ENCODE measurements at regions not wholly inside any gene's neighbourhood (a gene's known extent, or its start where the extent isn't known, plus 50 kb on each side); places are given as distances from the start of the nearest gene placed in this dataset.

GRCh38 chrX:107576392-107576791 lies 51.9 kb upstream of the PRPS1 start:
- no peak overlapping the region for H3K27ac ChIP-seq (ENCODE audit: low read depth, low read length)
- DNase-seq = no peak
- Mint-ChIP-seq H3K4me1 (no peaks in the 10 kb centered on the region), H3K36me3 (ENCODE audit: low read depth) (no peaks in the 10 kb centered on the region), H3K27me3 (ENCODE audit: insufficient read depth) (no peaks in the 10 kb centered on the region), H3K4me3 (no peak overlapping the region), H3K27ac (no peak overlapping the region), H3K9me3 (peaks cover 30% of the 10 kb centered on the region)
- H3K4me3 ChIP-seq (ENCODE audit: low read length) = no peak overlapping the region
- no peaks in the 10 kb centered on the region for H3K4me1 ChIP-seq (ENCODE audit: control insufficient read depth, insufficient read depth, low read length)
- TF ChIP-seq CTCF (conservative IDR thresholded peaks at IDR 0.05) = no peak
- no peaks in the 10 kb centered on the region for H3K36me3 ChIP-seq (ENCODE audit: control insufficient read depth, insufficient read depth, low read length)
- WGBS, 2 experiments (ENCODE audit: insufficient coverage in 1 of 2, insufficient read length in 1 of 2) = 96% methylated on average over 3 of the region's 3 CpGs; no CpG with 5 or more reads in 1 of the 2 experiments
- H3K9me3 ChIP-seq (ENCODE audit: control insufficient read depth, low read length) = no peaks in the 10 kb centered on the region
- H3K27me3 ChIP-seq (ENCODE audit: control insufficient read depth, insufficient read depth, low read length, poor library complexity, severe bottlenecking) = no peaks in the 10 kb centered on the region
- H3K9ac ChIP-seq (ENCODE audit: extremely low read depth, low read length, poor library complexity, severe bottlenecking) = no peak overlapping the region

- Mint-ChIP-seq H3K36me3 (ENCODE audit: low read depth) (no peaks in the 10 kb centered on the region), H3K27ac (no peak overlapping the region), H3K9me3 (peaks cover 33% of the 10 kb centered on the region), H3K27me3 (ENCODE audit: insufficient read depth) (no peaks in the 10 kb centered on the region), H3K4me1 (no peaks in the 10 kb centered on the region), H3K4me3 (no peak overlapping the region)
- Histone ChIP-seq H3K36me3 (ENCODE audit: control insufficient read depth, insufficient read depth, low read length) (no peaks in the 10 kb centered on the region), H3K9ac (ENCODE audit: extremely low read depth, low read length, poor library complexity, severe bottlenecking) (no peak overlapping the region), H3K9me3 (ENCODE audit: control insufficient read depth, low read length) (no peaks in the 10 kb centered on the region), H3K4me1 (ENCODE audit: control insufficient read depth, insufficient read depth, low read length) (no peaks in the 10 kb centered on the region), H3K27ac (ENCODE audit: low read depth, low read length) (no peak overlapping the region), H3K4me3 (ENCODE audit: low read length) (no peak overlapping the region), H3K27me3 (ENCODE audit: control insufficient read depth, insufficient read depth, low read length, poor library complexity, severe bottlenecking) (no peaks in the 10 kb centered on the region)
- WGBS, 2 experiments (ENCODE audit: insufficient coverage in 1 of 2, insufficient read length in 1 of 2) = no CpG with 5 or more reads among the region's 1 CpG
- TF ChIP-seq CTCF (conservative IDR thresholded peaks at IDR 0.05) = no peak
- no peak for DNase-seq
Measured at GRCh38 chrX:107576841-107577240, 51.5 kb upstream of the PRPS1 start.

GRCh38 chrX:107577933-107578332 lies 50.4 kb upstream of the PRPS1 start:
- no peak for DNase-seq
- no peaks in the 10 kb centered on the region for H3K36me3 ChIP-seq (ENCODE audit: control insufficient read depth, insufficient read depth, low read length)
- Mint-ChIP-seq H3K36me3 (ENCODE audit: low read depth) (no peaks in the 10 kb centered on the region), H3K27ac (no peak overlapping the region), H3K4me3 (no peak overlapping the region), H3K4me1 (no peaks in the 10 kb centered on the region), H3K9me3 (peaks cover 24% of the 10 kb centered on the region), H3K27me3 (ENCODE audit: insufficient read depth) (no peaks in the 10 kb centered on the region)
- H3K9ac ChIP-seq (ENCODE audit: extremely low read depth, low read length, poor library complexity, severe bottlenecking) = no peak overlapping the region
- H3K4me1 ChIP-seq (ENCODE audit: control insufficient read depth, insufficient read depth, low read length) = no peaks in the 10 kb centered on the region
- WGBS, 2 experiments (ENCODE audit: insufficient coverage in 1 of 2, insufficient read length in 1 of 2) = no CpG with 5 or more reads among the region's 2 CpGs
- H3K27me3 ChIP-seq (ENCODE audit: control insufficient read depth, insufficient read depth, low read length, poor library complexity, severe bottlenecking) = no peaks in the 10 kb centered on the region
- H3K4me3 ChIP-seq (ENCODE audit: low read length) = no peak overlapping the region
- no peak overlapping the region for H3K27ac ChIP-seq (ENCODE audit: low read depth, low read length)
- H3K9me3 ChIP-seq (ENCODE audit: control insufficient read depth, low read length) = no peaks in the 10 kb centered on the region
- TF ChIP-seq CTCF (conservative IDR thresholded peaks at IDR 0.05) = no peak
